Uterus (tissue), 2 donors: ENCODE measurements at regions not wholly inside any gene's neighbourhood (a gene's known extent, or its start where the extent isn't known, plus 50 kb on each side); places are given as distances from the start of the nearest gene placed in this dataset.

Experiments
- CTCF ChIP-seq, 4 experiments: fragments of 200-600 bp in 2 of 4; fragments of 450-650 bp in 2 of 4; sonication (generic) in 2 of 4; IDR thresholded peaks; one replicate each; pipeline ENCODE4 v1.5.1; 2016 to 2019; ENCODE audit warnings: antibody characterized with exemption in 4 of 4, mild to moderate bottlenecking in 2 of 4, moderate library complexity in 1 of 4
- POLR2A ChIP-seq, 2 donors: fragments of 450-650 bp; IDR thresholded peaks; one replicate each; pipeline ENCODE4 v1.6.1; 2016; ENCODE audit warnings: antibody characterized with exemption in 2 of 2, mild to moderate bottlenecking in 1 of 2, moderate library complexity in 1 of 2

- TF ChIP-seq CTCF (IDR thresholded peaks at IDR 0.05), result no peak
- TF ChIP-seq POLR2A (IDR thresholded peaks at IDR 0.05), result no peak
Observed at GRCh38 chr5:154546719-154547118, 68.7 kb upstream of the HAND1 start.
